GM19467 (cell line): ENCODE measurements at regions not wholly inside any gene's neighbourhood (a gene's known extent, or its start where the extent isn't known, plus 50 kb on each side); places are given as distances from the start of the nearest gene placed in this dataset.

ENCODE experiments used
- ATAC-seq: cut with Tn5 transposase; IDR thresholded peaks from one replicate; pipeline ENCODE4 v1.9.1; 2021; ENCODE audit warnings: mild to moderate bottlenecking, moderate library complexity; ENCODE audit not compliant: unreplicated experiment

- no peak for ATAC-seq
Measured at GRCh38 chr2:30310371-30310770, 79.0 kb downstream of the LBH start.

- ATAC-seq = peak; percentile 50
Measured at GRCh38 chr2:30310955-30311354, 79.6 kb downstream of the LBH start.

GRCh38 chr2:30311711-30312110, 80.4 kb downstream of the LBH start:
- ATAC-seq = no peak

- ATAC-seq = no peak
Measured at GRCh38 chr2:30312916-30313315, 81.6 kb downstream of the LBH start.

- no peak for ATAC-seq
Measured at GRCh38 chr2:30314981-30315380, 83.6 kb downstream of the LBH start.

- no peak for ATAC-seq
Measured at GRCh38 chr2:30315391-30316063, 84.2 kb downstream of the LBH start.

- no peak for ATAC-seq
Measured at GRCh38 chr2:30316408-30316807, 85.1 kb downstream of the LBH start.

GRCh38 chr2:30318987-30319782, 87.9 kb downstream of the LBH start:
- no peak for ATAC-seq

GRCh38 chr2:30321466-30321865, 90.1 kb downstream of the LBH start:
- ATAC-seq = no peak

GRCh38 chr2:30323499-30323898, 92.2 kb downstream of the LBH start:
- no peak for ATAC-seq

- no peak for ATAC-seq
Measured at GRCh38 chr2:30324245-30324908, 93.0 kb downstream of the LBH start.

- ATAC-seq = no peak
Measured at GRCh38 chr2:30325600-30326328, 94.4 kb downstream of the LBH start.

- ATAC-seq = no peak
Measured at GRCh38 chr2:30326497-30326896, 95.2 kb downstream of the LBH start.

- ATAC-seq = no peak
Measured at GRCh38 chr2:30331038-30331437, 99.7 kb downstream of the LBH start.

GRCh38 chr2:30331869-30332268, 100.5 kb downstream of the LBH start:
- ATAC-seq = no peak

- no peak for ATAC-seq
Measured at GRCh38 chr2:30332791-30333453, 101.6 kb downstream of the LBH start.

- no peak for ATAC-seq
Measured at GRCh38 chr2:30334762-30335363, 103.5 kb downstream of the LBH start.

GRCh38 chr2:30336084-30336483, 104.8 kb downstream of the LBH start:
- no peak for ATAC-seq

GRCh38 chr2:30336978-30337841, 105.9 kb downstream of the LBH start:
- peak; percentile 80 for ATAC-seq
